Esophagus mucosa (tissue), 1 donor: ENCODE measurements at regions not wholly inside any gene's neighbourhood (a gene's known extent, or its start where the extent isn't known, plus 50 kb on each side); places are given as distances from the start of the nearest gene placed in this dataset.

ENCODE experiments used
- ATAC-seq: fragments of 200-7000 bp; cut with Tn5 transposase; one replicate; pipeline ENCODE4 v1.9.1; 2020
- donor health status: DM: yes; HTN: yes; CAD: no.

GRCh38 chr22:47835726-47836125 lies 1073.3 kb downstream of the TBC1D22A start:
- no peak for ATAC-seq

- ATAC-seq, result no peak
Measured at GRCh38 chr22:47826016-47826415, 1063.6 kb downstream of the TBC1D22A start.

DNA sequence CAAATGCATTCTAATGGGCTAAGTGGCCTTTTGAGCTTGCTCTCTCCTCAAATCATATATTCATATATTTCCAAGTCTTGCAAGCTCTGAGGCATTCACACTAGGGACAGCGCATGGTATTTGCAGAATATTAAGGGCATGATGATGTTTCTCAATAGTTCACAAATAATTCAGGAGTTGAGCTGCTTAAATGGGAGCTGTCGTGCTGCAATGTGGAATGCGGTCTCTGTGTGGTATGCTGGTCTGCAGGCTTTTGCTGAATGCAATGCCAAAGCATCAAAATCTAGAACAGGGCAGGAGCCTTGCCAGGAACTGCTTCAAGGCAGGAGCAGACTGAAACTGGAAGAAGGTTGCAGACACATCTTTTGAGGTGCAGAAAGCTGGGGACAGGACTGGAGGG lies 1060.0 kb downstream of the TBC1D22A start:
- no peak for ATAC-seq

DNA sequence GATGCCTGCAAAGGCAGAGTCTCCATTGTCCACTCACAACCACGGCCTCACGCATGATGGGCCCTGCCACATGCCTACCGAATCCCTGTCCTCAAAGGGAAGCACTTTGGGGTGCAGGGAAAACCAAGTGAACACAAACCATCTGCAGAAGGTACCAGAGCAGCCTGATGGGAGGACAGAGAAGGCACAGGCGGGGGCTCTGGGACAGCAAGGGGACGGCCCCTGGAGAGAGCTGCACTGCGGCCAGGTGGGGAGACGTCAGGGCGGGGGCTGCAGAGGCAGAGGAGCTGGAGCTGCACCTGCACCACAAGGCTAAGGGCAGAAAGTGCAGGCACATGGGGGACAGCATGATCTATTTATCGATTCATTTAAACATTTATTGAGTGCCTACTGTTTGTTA lies 1056.0 kb downstream of the TBC1D22A start:
- ATAC-seq, result no peak

DNA sequence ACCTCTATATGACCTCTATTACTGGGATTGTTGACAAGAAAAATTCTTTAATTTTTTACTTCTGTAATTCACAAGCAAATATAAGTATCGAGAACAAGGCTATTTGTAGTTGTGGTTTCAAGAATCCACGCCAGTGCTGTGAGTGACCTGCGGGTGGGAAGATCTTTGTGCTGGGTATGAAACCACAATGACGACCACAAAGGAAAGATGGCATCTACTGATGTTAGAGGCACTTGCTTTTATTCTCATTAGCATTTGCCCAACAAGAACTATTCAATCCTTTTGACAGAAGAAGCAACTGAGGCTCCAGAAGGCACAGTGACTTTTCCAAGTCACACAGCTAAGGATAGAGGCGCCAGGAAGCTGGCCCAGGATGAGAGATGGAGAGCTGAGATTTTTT lies 1054.9 kb downstream of the TBC1D22A start:
- ATAC-seq, result no peak

DNA sequence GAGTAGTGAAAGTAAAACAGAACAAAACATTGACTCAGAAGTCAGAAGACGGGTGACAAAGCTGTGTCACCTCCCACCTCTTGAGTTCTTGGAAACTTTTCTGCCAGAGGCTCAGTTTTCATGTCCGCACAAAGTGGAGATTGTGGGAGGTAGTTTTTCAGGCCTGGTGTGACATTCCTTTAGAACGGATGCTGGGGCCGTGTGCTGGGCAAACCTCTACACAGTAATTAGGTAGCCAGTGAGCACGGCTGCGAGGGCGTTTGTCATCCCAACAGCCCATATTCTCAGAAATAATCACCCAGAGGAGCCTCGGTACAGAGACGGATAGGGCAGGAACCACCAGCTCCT lies 1054.4 kb downstream of the TBC1D22A start:
- no peak for ATAC-seq

DNA sequence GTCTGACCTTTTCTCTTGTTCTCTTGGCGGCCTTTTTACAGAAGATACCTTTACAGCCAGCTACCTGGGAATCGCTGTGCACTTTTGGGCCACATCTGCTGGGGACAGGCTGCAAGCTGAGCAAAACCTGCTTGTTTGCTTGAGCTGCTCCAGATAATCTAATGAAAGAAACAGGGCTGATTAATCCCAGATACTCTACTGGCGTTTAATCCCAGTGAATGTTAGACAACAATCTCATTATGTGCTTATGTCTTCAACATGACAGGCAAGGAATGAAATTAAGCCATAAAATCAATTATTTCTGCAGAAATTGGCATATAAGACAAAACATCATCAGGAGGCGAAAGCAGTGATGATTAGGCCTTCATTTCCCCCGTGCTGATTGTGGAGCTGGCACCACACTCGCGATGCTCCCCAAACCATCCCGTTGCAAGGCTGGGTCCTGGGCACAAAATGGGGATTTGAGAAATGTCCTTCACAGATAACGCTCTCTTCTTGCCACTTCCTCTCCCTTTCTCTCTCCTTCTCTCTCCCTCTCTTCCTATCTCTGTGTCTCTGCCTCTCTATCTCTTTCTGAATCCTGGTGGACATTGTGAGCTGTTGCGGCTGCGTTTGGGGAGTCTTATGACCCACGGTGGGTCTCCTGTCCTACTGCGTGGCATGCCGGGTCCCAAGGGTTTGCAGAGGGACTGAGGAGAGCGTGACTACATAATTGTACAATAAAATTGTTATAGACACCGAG lies 1053.8 kb downstream of the TBC1D22A start:
- no peak for ATAC-seq

- no peak for ATAC-seq
Measured at GRCh38 chr22:47814474-47814873, 1052.0 kb downstream of the TBC1D22A start.

DNA sequence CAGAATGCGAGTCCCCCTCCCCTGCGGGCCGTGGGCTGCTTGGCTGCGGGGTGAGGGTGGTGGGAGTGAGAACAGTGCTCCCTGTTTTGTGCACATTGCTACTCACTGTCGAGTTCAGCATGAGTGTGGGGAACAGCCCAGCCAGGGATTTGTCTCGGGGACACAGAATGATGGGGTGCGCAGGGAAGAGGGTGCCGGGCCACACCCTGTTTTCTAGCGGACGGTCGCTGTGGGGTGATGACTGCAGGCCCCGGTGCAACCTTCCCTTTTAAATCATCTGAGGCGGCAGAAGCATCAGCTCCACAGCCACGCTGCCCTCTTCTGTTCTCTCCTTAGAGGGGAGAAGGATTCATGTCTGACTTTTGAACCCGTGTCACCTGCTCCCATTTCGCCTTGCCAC lies 1051.2 kb downstream of the TBC1D22A start:
- ATAC-seq, result no peak

DNA sequence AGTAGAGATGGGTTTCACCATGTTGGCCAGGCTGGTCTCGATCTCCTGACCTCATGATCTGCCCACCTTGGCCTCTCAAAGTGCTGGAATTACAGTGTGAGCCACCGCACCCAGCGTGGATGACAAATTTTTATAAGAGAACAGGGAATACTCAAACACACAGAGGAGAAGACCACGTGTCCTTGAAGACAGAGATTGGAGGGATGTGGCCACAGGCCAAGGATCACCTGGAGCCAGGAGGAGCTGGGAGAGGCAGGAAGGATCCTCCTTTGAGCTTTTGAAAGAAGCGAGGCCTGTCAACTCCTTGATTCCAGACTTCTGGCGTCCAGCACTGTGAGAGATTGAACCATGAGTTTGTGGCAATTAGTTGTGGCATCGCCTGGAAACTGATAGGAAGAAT lies 1049.5 kb downstream of the TBC1D22A start:
- no peak for ATAC-seq

GRCh38 chr22:47810505-47811500 lies 1048.4 kb downstream of the TBC1D22A start:
- no peak for ATAC-seq

GRCh38 chr22:47808886-47809620 lies 1046.6 kb downstream of the TBC1D22A start:
- no peak for ATAC-seq

- no peak for ATAC-seq
Measured at GRCh38 chr22:47808236-47808635, 1045.8 kb downstream of the TBC1D22A start.

DNA sequence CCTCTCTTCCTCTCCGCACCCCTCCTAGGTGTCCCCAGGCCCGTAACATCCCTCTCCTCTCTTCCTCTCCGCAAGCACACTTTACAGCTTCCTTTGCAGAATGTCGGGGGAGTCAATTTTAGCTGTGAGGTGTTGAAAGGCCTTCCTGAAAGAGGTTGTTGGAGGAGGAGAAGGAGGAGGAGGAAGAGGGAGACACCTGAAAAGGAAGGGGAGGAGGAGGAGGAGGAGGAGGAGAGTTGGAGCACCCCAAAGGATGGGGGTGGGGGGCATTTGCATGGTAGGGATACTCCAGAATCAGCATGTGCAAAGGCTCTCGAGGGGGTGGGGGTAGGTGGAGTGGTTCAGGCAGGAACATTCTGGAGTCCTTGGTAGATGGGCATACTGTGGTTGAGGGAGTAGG lies 1045.1 kb downstream of the TBC1D22A start:
- no peak for ATAC-seq

DNA sequence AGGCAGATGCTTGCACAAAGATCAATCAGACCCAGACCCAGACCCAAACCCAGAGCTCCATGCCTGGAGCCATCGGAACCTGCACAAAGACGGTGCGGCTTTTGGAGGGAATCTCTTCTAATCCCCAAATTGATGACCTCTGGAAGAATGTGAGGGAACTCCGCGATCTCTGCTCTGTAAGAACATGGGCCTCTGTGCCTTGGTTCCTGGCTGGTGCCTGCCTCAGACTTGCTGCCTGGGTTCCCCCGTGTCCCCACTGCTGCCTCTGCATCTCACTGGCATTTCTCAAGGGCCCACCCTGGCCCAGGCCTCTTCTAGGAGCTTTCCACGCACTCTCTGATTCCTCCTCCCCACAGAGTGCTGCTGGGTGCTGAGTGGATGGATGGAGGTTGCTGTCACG lies 1044.4 kb downstream of the TBC1D22A start:
- ATAC-seq, result no peak

DNA sequence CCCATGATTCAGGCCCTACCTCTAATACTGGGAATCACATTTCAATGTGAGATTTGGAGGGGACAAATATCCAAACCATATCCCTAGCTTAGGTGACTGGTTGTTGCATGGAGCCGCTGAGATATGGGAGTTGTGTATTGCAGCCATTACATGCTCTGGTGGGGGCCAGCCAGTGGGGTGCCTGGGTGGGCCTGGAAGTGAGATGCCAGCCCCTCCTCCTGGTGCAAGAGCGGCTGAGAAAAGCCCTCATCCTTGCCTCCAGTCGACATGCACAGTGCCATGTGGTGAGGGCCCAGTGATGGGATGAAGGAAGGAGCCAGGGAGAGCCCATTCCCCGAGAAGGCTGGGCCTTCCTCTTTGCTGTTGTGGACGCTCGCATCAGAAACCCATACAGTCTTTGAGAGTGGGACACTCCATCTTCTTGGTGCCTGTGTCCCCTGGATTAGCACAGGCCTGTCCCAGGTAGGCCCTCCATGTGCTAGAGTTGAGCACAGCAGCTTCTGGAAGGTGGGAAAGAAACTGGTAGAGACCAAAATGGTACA lies 1043.0 kb downstream of the TBC1D22A start:
- no peak for ATAC-seq

GRCh38 chr22:47804281-47804680 lies 1041.8 kb downstream of the TBC1D22A start:
- ATAC-seq, result no peak

DNA sequence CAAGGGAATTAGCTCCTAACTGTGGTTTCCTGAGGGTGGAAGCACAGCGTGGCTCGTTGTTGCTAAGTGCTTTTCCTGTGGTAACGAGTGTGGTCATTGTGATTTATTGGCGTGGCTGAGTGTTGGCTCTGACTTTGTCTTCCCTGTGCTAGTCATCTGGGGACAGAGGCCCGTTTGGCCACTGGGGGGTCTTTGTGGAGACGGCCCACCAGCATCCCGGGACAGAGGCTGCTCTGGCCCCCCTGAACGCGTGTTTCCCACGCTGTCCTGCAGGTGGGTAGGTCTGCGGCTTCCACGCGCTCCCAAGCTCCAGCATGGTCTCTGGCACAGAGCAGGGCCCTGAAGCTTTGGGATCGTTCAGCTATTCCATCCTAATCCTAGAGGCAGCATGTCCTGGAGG lies 1040.0 kb downstream of the TBC1D22A start:
- ATAC-seq, result no peak

GRCh38 chr22:47801541-47802245 lies 1039.2 kb downstream of the TBC1D22A start:
- ATAC-seq, result no peak

DNA sequence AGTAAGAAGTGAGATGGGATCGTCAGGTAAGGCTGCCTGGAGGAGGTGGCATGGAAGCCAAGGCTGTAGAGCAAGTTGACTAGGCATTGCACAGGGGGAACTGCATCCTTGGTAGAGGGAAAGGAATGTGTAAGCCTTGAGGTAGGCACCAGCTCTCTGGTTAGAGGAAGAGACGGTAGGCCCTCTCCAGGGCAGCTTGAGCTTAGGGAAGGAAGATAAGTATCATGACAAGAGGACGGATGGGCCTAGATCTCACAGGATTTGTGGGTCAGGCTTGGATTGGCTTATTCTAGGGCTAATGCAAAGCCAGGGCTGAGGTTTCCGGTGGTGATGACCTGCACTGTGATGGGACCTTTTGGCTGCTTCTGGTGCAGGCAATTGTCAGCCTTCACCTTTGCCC lies 1035.8 kb downstream of the TBC1D22A start:
- ATAC-seq, result no peak

DNA sequence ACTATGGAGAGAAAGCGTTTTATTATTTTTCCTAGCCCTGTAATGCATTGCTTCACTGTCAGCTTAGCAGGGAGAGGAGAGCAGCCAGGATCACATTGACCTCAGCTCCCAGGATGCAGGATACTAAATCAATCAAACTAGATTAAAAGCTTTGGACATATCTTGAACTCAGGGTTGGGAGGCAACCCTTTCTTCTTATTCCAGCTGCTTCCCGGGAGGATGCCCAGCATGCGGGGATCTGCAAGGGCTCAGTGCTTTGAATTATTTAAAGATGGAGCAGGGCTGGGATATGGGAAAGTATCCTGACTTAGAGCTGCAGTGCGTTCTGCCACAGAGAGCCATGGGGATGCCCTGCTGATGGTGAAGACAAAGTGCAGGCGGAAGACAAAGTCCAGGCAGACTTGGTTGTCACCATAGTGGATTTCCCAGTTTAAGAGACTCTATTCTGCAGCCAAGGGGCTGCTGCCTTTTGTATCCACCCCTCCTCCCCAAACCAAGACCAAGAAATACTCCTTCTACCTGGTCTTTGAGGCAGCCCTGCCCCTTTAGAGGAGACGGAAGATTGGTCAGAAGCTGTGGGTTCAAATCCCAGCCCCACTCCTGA lies 1035.0 kb downstream of the TBC1D22A start:
- ATAC-seq, result no peak
